ENCODE measurements at regions not wholly inside any gene's neighbourhood (a gene's known extent, or its start where the extent isn't known, plus 50 kb on each side); places are given as distances from the start of the nearest gene placed in this dataset.

DNA sequence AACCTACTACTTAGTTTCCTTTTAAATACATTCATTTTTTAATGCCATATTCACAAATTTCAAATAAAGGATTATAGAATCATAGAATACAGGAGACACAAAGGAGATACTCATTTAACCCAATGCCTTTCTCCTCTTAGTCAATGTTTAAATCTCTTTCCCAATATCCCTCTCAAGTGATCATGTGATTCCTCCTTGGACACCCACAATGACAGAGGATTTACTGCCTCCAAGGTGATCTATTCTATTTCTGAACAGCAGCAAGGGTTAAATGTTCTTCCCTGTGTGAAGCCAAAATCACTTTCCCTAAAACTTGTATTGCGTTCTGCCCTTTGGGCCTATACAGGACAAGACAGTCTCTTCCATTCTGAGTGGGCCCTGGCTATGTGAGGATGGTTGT, 73.3 kb upstream of the PICALM start:
- Mint-ChIP-seq H3K4me1 (no peaks in the 10 kb centered on the region), H3K4me3 (no peak overlapping the region), H3K27ac (no peak overlapping the region), H3K9me3 (no peaks in the 10 kb centered on the region), H3K27me3 (ENCODE audit: low read depth, poor library complexity) (no peaks in the 10 kb centered on the region), H3K36me3 (ENCODE audit: low read depth) (no peaks in the 10 kb centered on the region)
- TF ChIP-seq, protein P1, sequence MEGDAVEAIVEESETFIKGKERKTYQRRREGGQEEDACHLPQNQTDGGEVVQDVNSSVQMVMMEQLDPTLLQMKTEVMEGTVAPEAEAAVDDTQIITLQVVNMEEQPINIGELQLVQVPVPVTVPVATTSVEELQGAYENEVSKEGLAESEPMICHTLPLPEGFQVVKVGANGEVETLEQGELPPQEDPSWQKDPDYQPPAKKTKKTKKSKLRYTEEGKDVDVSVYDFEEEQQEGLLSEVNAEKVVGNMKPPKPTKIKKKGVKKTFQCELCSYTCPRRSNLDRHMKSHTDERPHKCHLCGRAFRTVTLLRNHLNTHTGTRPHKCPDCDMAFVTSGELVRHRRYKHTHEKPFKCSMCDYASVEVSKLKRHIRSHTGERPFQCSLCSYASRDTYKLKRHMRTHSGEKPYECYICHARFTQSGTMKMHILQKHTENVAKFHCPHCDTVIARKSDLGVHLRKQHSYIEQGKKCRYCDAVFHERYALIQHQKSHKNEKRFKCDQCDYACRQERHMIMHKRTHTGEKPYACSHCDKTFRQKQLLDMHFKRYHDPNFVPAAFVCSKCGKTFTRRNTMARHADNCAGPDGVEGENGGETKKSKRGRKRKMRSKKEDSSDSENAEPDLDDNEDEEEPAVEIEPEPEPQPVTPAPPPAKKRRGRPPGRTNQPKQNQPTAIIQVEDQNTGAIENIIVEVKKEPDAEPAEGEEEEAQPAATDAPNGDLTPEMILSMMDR (IDR thresholded peaks at IDR 0.05), result no peak
- no peak for DNase-seq

DNA sequence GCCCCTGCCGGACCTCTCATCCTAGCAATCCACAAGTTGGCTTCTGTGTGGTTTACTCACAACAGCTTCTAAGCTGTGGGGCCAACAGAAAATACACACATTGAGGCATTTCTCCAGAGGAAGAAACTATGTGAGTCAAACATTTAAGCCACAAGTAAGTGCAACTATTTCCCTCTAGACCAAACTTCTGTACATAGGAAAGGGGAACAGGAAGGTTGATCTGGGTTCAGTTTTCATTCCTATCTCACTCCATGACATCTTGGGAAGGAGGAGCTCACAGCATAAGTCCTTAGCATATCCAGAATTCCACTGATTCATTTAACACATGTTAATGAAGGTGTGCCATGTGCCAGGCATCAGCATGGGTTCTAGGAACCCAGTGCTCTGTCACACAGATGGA, 72.8 kb upstream of the PICALM start:
- Mint-ChIP-seq H3K4me3 (no peak overlapping the region), H3K36me3 (ENCODE audit: low read depth) (no peaks in the 10 kb centered on the region), H3K4me1 (no peaks in the 10 kb centered on the region), H3K9me3 (no peaks in the 10 kb centered on the region), H3K27me3 (ENCODE audit: low read depth, poor library complexity) (no peaks in the 10 kb centered on the region), H3K27ac (no peak overlapping the region)
- TF ChIP-seq, protein P1 (IDR thresholded peaks at IDR 0.05), result no peak
- no peak for DNase-seq

DNA sequence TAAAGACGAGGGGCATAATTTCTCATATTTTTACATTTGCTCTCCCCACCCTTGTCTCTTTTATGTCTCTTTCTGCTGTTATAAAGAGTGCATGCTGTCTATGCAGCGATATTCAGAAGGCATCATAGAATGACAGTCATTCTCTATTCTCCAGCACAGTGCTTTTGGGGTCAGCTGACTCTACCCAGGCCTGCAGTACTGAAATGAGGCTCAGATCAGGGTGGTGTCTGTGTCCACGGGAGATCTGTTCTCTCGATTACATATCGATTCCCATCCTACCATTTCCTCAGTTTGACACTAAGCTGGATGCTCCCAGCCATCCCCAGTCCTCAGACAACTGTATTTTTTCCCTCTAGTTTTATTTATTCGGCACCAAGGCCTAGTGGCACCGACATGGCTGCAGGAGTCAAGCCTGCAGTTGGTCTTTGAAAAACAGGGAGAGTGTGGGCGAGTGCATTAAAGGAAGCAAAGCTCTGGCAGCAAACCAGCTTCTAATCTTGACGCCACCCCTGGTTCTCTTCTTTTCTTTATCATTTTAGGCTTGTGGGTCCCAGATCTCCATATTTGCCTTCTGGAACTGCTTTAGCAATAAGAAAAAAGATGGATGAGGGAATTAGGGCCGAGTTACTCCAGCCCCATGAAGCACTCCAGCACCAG, 71.6 kb upstream of the PICALM start:
- H3K36me3 Mint-ChIP-seq (ENCODE audit: low read depth), result no peaks in the 10 kb centered on the region
- TF ChIP-seq, protein P1 (IDR thresholded peaks at IDR 0.05), result no peak
- H3K4me3 Mint-ChIP-seq, result no peak overlapping the region
- H3K27me3 Mint-ChIP-seq (ENCODE audit: low read depth, poor library complexity), result no peaks in the 10 kb centered on the region
- H3K27ac Mint-ChIP-seq, result no peak overlapping the region
- no peaks in the 10 kb centered on the region for H3K9me3 Mint-ChIP-seq
- DNase-seq, result no peak
- no peaks in the 10 kb centered on the region for H3K4me1 Mint-ChIP-seq

DNA sequence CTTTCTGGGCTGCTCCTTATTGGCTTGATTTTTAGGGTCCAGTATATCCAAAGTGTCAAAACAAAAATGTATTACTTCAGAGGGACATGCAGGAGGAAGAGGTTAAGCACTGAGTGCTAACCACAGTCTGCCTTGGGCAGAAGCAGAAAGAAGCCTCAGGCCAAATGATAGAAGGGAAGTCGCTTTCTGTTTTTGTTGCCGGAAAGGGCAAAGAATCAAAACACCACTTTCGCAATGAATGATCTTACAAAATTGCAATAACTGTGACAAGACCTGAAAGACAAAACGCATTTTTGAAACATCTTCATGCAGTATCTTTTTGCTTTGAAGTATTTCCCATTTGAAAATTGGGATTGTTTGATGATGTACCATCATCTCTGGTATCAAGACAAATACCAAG, 70.1 kb upstream of the PICALM start:
- H3K4me1 Mint-ChIP-seq, result no peaks in the 10 kb centered on the region
- no peak for DNase-seq
- H3K27me3 Mint-ChIP-seq (ENCODE audit: low read depth, poor library complexity), result no peaks in the 10 kb centered on the region
- H3K4me3 Mint-ChIP-seq, result no peak overlapping the region
- H3K27ac Mint-ChIP-seq, result no peak overlapping the region
- no peaks in the 10 kb centered on the region for H3K36me3 Mint-ChIP-seq (ENCODE audit: low read depth)
- H3K9me3 Mint-ChIP-seq, result no peaks in the 10 kb centered on the region
- TF ChIP-seq, protein P1 (IDR thresholded peaks at IDR 0.05), result no peak

DNA sequence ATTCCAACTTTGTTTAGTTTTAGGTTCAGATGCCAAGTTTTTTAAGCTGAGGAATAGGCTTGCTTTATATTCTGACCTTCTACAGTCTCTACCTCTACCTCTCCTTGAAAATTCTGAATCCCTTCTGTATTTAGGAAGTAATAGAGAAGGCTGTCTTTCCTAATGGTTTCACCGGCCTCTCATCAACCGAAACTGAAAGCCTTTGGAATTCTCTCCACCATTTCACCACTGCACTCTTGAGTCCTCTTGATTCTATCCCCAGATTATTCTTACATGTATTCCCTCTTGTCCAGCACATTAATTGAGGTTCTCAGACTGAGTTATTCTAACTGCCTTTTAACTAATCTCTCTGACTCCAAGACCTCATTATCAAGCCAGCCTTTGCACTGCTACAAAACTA, 67.7 kb upstream of the PICALM start:
- no peak overlapping the region for H3K27ac Mint-ChIP-seq
- H3K27me3 Mint-ChIP-seq (ENCODE audit: low read depth, poor library complexity), result no peaks in the 10 kb centered on the region
- TF ChIP-seq, protein P1 (IDR thresholded peaks at IDR 0.05), result no peak
- H3K4me1 Mint-ChIP-seq, result no peaks in the 10 kb centered on the region
- H3K9me3 Mint-ChIP-seq, result no peaks in the 10 kb centered on the region
- H3K36me3 Mint-ChIP-seq (ENCODE audit: low read depth), result no peaks in the 10 kb centered on the region
- DNase-seq, result no peak
- H3K4me3 Mint-ChIP-seq, result no peak overlapping the region

DNA sequence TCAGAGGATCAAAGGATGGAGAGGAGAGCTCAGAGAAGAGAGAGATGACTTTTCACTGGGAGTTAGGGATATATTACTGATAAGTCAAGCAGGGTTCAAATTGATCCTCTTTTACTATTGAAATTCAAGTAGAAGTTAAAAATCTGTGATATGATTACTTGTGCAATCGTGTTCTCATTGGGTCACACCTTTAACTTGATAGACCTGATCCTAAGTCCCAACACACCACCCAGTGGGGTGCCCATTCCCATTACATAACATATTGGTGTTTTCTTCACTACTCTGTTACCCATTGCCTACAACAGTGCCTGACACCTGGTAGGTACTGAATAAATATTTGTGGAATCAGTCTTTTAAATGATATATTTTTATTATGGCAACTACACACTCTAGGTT, 66.4 kb upstream of the PICALM start:
- H3K27me3 Mint-ChIP-seq (ENCODE audit: low read depth, poor library complexity), result no peaks in the 10 kb centered on the region
- no peaks in the 10 kb centered on the region for H3K9me3 Mint-ChIP-seq
- H3K36me3 Mint-ChIP-seq (ENCODE audit: low read depth), result no peaks in the 10 kb centered on the region
- TF ChIP-seq, protein P1 (IDR thresholded peaks at IDR 0.05), result no peak
- no peak for DNase-seq
- H3K4me3 Mint-ChIP-seq, result no peak overlapping the region
- H3K27ac Mint-ChIP-seq, result no peak overlapping the region
- H3K4me1 Mint-ChIP-seq, result no peaks in the 10 kb centered on the region

Measured in nephron progenitor cell (in vitro differentiated cells).